Tibial artery (tissue), 4 donors: ENCODE measurements at regions not wholly inside any gene's neighbourhood (a gene's known extent, or its start where the extent isn't known, plus 50 kb on each side); places are given as distances from the start of the nearest gene placed in this dataset.
"Not testable (repeated sequence)": the region's sequence is repeated elsewhere in the genome, so short reads cannot be mapped to it uniquely, and the experiment has no call there.

Experiments
- DNase-seq, 2 donors: peaks; one replicate each; pipeline ENCODE4 v3.0.0-alpha.2; 2019
- H3K27ac ChIP-seq, 2 donors: fragments of 200-600 bp; sonication (generic) in 1 of 2; 1 replicate in 1 of 2; 2 replicates in 1 of 2; pipeline ENCODE4 v1.5.1; 2018 to 2019; ENCODE audit warnings: mild to moderate bottlenecking in 1 of 2
- H3K27me3 ChIP-seq, 2 donors: fragments of 200-600 bp; sonication (generic) in 1 of 2; one replicate each; pipeline versions ENCODE4 v1.5.1 to v1.6.0; 2016 to 2019
- H3K36me3 ChIP-seq, 3 donors: fragments of 200-600 bp; sonication (generic) in 2 of 3; one replicate each; pipeline ENCODE4 v1.5.1; 2016 to 2019; ENCODE audit warnings: mild to moderate bottlenecking in 2 of 3
- H3K4me1 ChIP-seq, 4 donors: fragments of 200-600 bp; sonication (generic) in 2 of 4; 1 replicate in 3 of 4; 2 replicates in 1 of 4; pipeline ENCODE4 v1.5.1; 2016 to 2019
- H3K4me3 ChIP-seq, 2 donors: fragments of 200-600 bp; sonication (generic) in 1 of 2; 1 replicate in 1 of 2; 2 replicates in 1 of 2; pipeline ENCODE4 v1.5.1; 2018 to 2019; ENCODE audit warnings: mild to moderate bottlenecking in 2 of 2
- H3K9me3 ChIP-seq, 3 donors: fragments of 200-600 bp; sonication (generic) in 1 of 3; one replicate each; pipeline ENCODE4 v1.5.1; 2016 to 2019
- intact Hi-C: fragments of 100-400 bp; cut with DNase I; formaldehyde crosslinking; loops from one replicate; pipeline ENCODE4 v1.15.0; 2023; ENCODE audit warnings: low total_unique reads
- TF ChIP-seq, protein P1 (sequence below), 2 experiments: fragments of 200-600 bp in 1 of 2; fragments of 450-650 bp in 1 of 2; IDR thresholded peaks; one replicate each; pipeline ENCODE4 v1.5.1; 2017 to 2019; ENCODE audit warnings: antibody characterized with exemption in 2 of 2, mild to moderate bottlenecking in 1 of 2, moderate library complexity in 1 of 2

DNA sequence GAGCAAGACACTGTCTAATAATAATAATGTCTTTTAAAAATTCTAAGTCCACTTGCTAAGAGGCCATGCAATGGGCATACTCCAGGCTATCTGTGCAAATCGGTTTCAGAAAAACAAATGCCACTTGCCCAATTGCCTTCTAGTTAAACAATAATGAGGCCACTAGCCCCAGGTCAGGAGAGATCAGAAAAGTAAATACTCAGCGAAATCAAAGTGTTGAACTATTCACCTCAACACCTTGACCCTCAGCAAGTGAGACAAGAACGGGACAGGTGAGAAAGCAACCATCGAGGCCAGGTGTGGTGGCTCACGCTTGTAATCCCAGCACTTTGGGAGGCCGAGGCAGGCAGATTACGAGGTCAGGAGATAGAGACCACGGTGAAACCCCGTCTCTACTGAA lies 72.3 kb upstream of the SYN3 start:
- no peaks in the 10 kb centered on the region for H3K9me3 ChIP-seq
- TF ChIP-seq, protein P1, sequence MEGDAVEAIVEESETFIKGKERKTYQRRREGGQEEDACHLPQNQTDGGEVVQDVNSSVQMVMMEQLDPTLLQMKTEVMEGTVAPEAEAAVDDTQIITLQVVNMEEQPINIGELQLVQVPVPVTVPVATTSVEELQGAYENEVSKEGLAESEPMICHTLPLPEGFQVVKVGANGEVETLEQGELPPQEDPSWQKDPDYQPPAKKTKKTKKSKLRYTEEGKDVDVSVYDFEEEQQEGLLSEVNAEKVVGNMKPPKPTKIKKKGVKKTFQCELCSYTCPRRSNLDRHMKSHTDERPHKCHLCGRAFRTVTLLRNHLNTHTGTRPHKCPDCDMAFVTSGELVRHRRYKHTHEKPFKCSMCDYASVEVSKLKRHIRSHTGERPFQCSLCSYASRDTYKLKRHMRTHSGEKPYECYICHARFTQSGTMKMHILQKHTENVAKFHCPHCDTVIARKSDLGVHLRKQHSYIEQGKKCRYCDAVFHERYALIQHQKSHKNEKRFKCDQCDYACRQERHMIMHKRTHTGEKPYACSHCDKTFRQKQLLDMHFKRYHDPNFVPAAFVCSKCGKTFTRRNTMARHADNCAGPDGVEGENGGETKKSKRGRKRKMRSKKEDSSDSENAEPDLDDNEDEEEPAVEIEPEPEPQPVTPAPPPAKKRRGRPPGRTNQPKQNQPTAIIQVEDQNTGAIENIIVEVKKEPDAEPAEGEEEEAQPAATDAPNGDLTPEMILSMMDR (IDR thresholded peaks at IDR 0.05) = no peak
- H3K27me3 ChIP-seq = no peaks in the 10 kb centered on the region
- DNase-seq = no peak
- intact Hi-C loops = no loop called here
- H3K27ac ChIP-seq = no peak overlapping the region
- no peaks in the 10 kb centered on the region for H3K36me3 ChIP-seq
- no peaks in the 10 kb centered on the region for H3K4me1 ChIP-seq
- no peak overlapping the region for H3K4me3 ChIP-seq

- H3K4me3 ChIP-seq = no peak overlapping the region
- H3K27me3 ChIP-seq = no peaks in the 10 kb centered on the region
- TF ChIP-seq, protein P1 (IDR thresholded peaks at IDR 0.05) = no peak
- no peaks in the 10 kb centered on the region for H3K9me3 ChIP-seq
- H3K27ac ChIP-seq = no peak overlapping the region
- DNase-seq = no peak
- intact Hi-C loops = no loop called here
- no peaks in the 10 kb centered on the region for H3K36me3 ChIP-seq
- no peaks in the 10 kb centered on the region for H3K4me1 ChIP-seq
Observed at GRCh38 chr22:33129621-33130020, 71.4 kb upstream of the SYN3 start.

- Histone ChIP-seq H3K36me3 (no peaks in the 10 kb centered on the region), H3K27ac (no peak overlapping the region), H3K27me3 (no peaks in the 10 kb centered on the region), H3K4me1 (no peaks in the 10 kb centered on the region), H3K4me3 (no peak overlapping the region), H3K9me3 (no peaks in the 10 kb centered on the region)
- TF ChIP-seq, protein P1 (IDR thresholded peaks at IDR 0.05) = no peak
- DNase-seq = no peak
- intact Hi-C loops = no loop called here
Observed at GRCh38 chr22:33126881-33127280, 68.7 kb upstream of the SYN3 start.

GRCh38 chr22:33124471-33124870 lies 66.3 kb upstream of the SYN3 start:
- H3K4me3 ChIP-seq = no peak overlapping the region
- no peaks in the 10 kb centered on the region for H3K4me1 ChIP-seq
- intact Hi-C loops = no loop called here
- no peaks in the 10 kb centered on the region for H3K9me3 ChIP-seq
- TF ChIP-seq, protein P1 (IDR thresholded peaks at IDR 0.05) = no peak
- no peaks in the 10 kb centered on the region for H3K27me3 ChIP-seq
- no peak for DNase-seq
- H3K36me3 ChIP-seq = no peaks in the 10 kb centered on the region
- no peak overlapping the region for H3K27ac ChIP-seq

DNA sequence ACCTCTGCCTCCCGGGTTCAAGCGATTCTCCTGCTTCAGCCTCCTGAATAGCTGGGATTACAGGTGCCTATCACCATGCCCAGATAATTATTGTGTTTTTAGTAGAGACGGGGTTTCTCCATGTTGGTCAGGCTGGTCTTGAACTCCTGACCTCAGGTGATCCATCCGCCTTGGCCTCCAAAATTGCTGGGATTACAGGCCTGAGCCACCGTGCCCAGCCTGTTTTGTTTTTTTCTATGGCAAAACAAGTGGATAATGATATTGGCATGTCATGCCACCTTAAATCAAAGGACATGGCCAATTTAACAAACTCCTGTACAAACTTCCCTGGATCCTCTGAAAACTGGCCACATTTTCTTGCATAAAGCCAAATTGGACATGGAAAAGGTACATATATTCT lies 64.3 kb upstream of the SYN3 start:
- intact Hi-C loops, H3K9me3 ChIP-seq, H3K27ac ChIP-seq, H3K4me3 ChIP-seq, H3K27me3 ChIP-seq, H3K36me3 ChIP-seq, DNase-seq, H3K4me1 ChIP-seq: not testable (repeated sequence)

DNA sequence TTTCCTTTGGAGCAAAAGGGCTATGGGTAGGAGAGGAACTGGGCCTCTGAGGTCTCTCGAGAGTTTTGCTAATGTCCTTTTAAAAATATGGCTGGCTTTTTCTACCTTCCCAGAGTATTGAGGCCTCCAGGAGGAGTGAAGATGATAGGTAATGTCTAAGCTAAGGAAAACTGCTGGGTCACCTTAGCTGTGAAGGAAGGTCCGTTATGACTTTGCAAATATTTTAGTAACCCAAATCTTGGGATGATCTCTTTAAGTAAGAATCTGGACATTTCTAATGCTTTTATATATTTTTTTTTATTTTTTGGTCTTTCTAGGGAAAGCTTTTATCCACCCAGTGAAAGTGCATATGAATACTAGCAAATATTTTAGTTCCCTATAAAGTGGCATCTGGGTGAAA lies 60.9 kb upstream of the SYN3 start:
- Histone ChIP-seq H3K4me1 (no peaks in the 10 kb centered on the region), H3K9me3 (no peaks in the 10 kb centered on the region), H3K27me3 (no peaks in the 10 kb centered on the region), H3K4me3 (no peak overlapping the region), H3K27ac (no peak overlapping the region), H3K36me3 (no peaks in the 10 kb centered on the region)
- TF ChIP-seq, protein P1 (IDR thresholded peaks at IDR 0.05) = no peak
- intact Hi-C loops = no loop called here
- no peak for DNase-seq
